ENCODE measurements at regions not wholly inside any gene's neighbourhood (a gene's known extent, or its start where the extent isn't known, plus 50 kb on each side); places are given as distances from the start of the nearest gene placed in this dataset.
"Not testable (repeated sequence)": the region's sequence is repeated elsewhere in the genome, so short reads cannot be mapped to it uniquely, and the experiment has no call there.

GRCh38 chr10:125252937-125253336, 92.6 kb upstream of the CTBP2 start:
- no peaks in the 10 kb centered on the region for H3K4me1 Mint-ChIP-seq (ENCODE audit: low read depth)
- peaks cover 20% of the 10 kb centered on the region for H3K27me3 Mint-ChIP-seq (ENCODE audit: low read depth)
- peaks cover 9% of the 10 kb centered on the region for H3K9me3 Mint-ChIP-seq (ENCODE audit: low read depth)

GRCh38 chr10:125250834-125251233, 90.5 kb upstream of the CTBP2 start:
- peaks cover 25% of the 10 kb centered on the region for H3K27me3 Mint-ChIP-seq (ENCODE audit: low read depth)
- H3K4me3 Mint-ChIP-seq (ENCODE audit: unreplicated experiment); H3K4me1 Mint-ChIP-seq (ENCODE audit: low read depth); H3K27ac Mint-ChIP-seq (ENCODE audit: unreplicated experiment); H3K36me3 Mint-ChIP-seq (ENCODE audit: low read depth); H3K9me3 Mint-ChIP-seq (ENCODE audit: low read depth); DNase-seq (ENCODE audit: low spot score): not testable (repeated sequence)

More at GRCh38 chr10:125252937-125253336, 92.6 kb upstream of the CTBP2 start:
- Mint-ChIP-seq H3K36me3 (ENCODE audit: low read depth) (peaks cover 2% of the 10 kb centered on the region), H3K27ac (ENCODE audit: unreplicated experiment) (no peak overlapping the region), H3K4me3 (ENCODE audit: unreplicated experiment) (no peak overlapping the region)
- no peak for DNase-seq (ENCODE audit: low spot score)
- no peak for TF ChIP-seq CTCF (IDR thresholded peaks at IDR 0.05)

- Mint-ChIP-seq H3K36me3 (ENCODE audit: low read depth) (peaks cover 2% of the 10 kb centered on the region), H3K27me3 (ENCODE audit: low read depth) (peaks cover 28% of the 10 kb centered on the region), H3K4me3 (ENCODE audit: unreplicated experiment) (no peak overlapping the region), H3K4me1 (ENCODE audit: low read depth) (no peaks in the 10 kb centered on the region), H3K9me3 (ENCODE audit: low read depth) (peaks cover 9% of the 10 kb centered on the region), H3K27ac (ENCODE audit: unreplicated experiment) (no peak overlapping the region)
- TF ChIP-seq CTCF (IDR thresholded peaks at IDR 0.05) = no peak
- no peak for DNase-seq (ENCODE audit: low spot score)
Observed at GRCh38 chr10:125249948-125250347, 89.6 kb upstream of the CTBP2 start.

GRCh38 chr10:125248489-125248888, 88.1 kb upstream of the CTBP2 start:
- Mint-ChIP-seq H3K27me3 (ENCODE audit: low read depth) (peaks cover 28% of the 10 kb centered on the region), H3K36me3 (ENCODE audit: low read depth) (peaks cover 2% of the 10 kb centered on the region), H3K4me3 (ENCODE audit: unreplicated experiment) (no peak overlapping the region), H3K4me1 (ENCODE audit: low read depth) (no peaks in the 10 kb centered on the region), H3K9me3 (ENCODE audit: low read depth) (peaks cover 9% of the 10 kb centered on the region), H3K27ac (ENCODE audit: unreplicated experiment) (no peak overlapping the region)
- TF ChIP-seq CTCF (IDR thresholded peaks at IDR 0.05) = no peak
- DNase-seq (ENCODE audit: low spot score) = no peak

- no peak for DNase-seq (ENCODE audit: low spot score)
- H3K27me3 Mint-ChIP-seq (ENCODE audit: low read depth) = peaks cover 25% of the 10 kb centered on the region
- no peaks in the 10 kb centered on the region for H3K4me1 Mint-ChIP-seq (ENCODE audit: low read depth)
- H3K36me3 Mint-ChIP-seq (ENCODE audit: low read depth) = no peaks in the 10 kb centered on the region
- no peak overlapping the region for H3K27ac Mint-ChIP-seq (ENCODE audit: unreplicated experiment)
- H3K9me3 Mint-ChIP-seq (ENCODE audit: low read depth) = peaks cover 9% of the 10 kb centered on the region
- no peak for TF ChIP-seq CTCF (IDR thresholded peaks at IDR 0.05)
- H3K4me3 Mint-ChIP-seq (ENCODE audit: unreplicated experiment) = no peak overlapping the region
Observed at GRCh38 chr10:125247576-125247975, 87.2 kb upstream of the CTBP2 start.

- Mint-ChIP-seq H3K4me3 (ENCODE audit: unreplicated experiment) (no peak overlapping the region), H3K36me3 (ENCODE audit: low read depth) (peaks cover 5% of the 10 kb centered on the region), H3K4me1 (ENCODE audit: low read depth) (no peaks in the 10 kb centered on the region), H3K27me3 (ENCODE audit: low read depth) (peaks cover 23% of the 10 kb centered on the region), H3K27ac (ENCODE audit: unreplicated experiment) (no peak overlapping the region), H3K9me3 (ENCODE audit: low read depth) (peaks cover 6% of the 10 kb centered on the region)
- TF ChIP-seq CTCF (IDR thresholded peaks at IDR 0.05) = no peak
- DNase-seq (ENCODE audit: low spot score) = no peak
Observed at GRCh38 chr10:125243532-125244253, 83.3 kb upstream of the CTBP2 start.
